ENCODE measurements at regions not wholly inside any gene's neighbourhood (a gene's known extent, or its start where the extent isn't known, plus 50 kb on each side); places are given as distances from the start of the nearest gene placed in this dataset.

- H3K4me3 ChIP-seq (ENCODE audit: low read depth, low read length): no peak overlapping the region
- no peak overlapping the region for H3K9ac ChIP-seq (ENCODE audit: low read depth, low read length)
- H3K4me1 ChIP-seq (ENCODE audit: control insufficient read depth, insufficient read depth, low read length): peaks cover 36% of the 10 kb centered on the region
- no peaks in the 10 kb centered on the region for H3K9me3 ChIP-seq (ENCODE audit: control insufficient read depth, insufficient read depth, low read length)
- no peaks in the 10 kb centered on the region for H3K27me3 ChIP-seq (ENCODE audit: control insufficient read depth, insufficient read depth, low read length)
- no peaks in the 10 kb centered on the region for H3K36me3 ChIP-seq (ENCODE audit: control insufficient read depth, insufficient read depth, low read length)
Measured at GRCh38 chr3:72390841-72391240, 457.4 kb downstream of the SHQ1 start.

- Histone ChIP-seq H3K27me3 (ENCODE audit: control insufficient read depth, insufficient read depth, low read length) (no peaks in the 10 kb centered on the region), H3K4me3 (ENCODE audit: low read depth, low read length) (no peak overlapping the region), H3K9ac (ENCODE audit: low read depth, low read length) (no peak overlapping the region), H3K9me3 (ENCODE audit: control insufficient read depth, insufficient read depth, low read length) (no peaks in the 10 kb centered on the region), H3K36me3 (ENCODE audit: control insufficient read depth, insufficient read depth, low read length) (no peaks in the 10 kb centered on the region), H3K4me1 (ENCODE audit: control insufficient read depth, insufficient read depth, low read length) (peaks cover 53% of the 10 kb centered on the region)
Measured at GRCh38 chr3:72388644-72389043, 459.6 kb downstream of the SHQ1 start.

GRCh38 chr3:72388117-72388516, 460.1 kb downstream of the SHQ1 start:
- Histone ChIP-seq H3K9me3 (ENCODE audit: control insufficient read depth, insufficient read depth, low read length) (no peaks in the 10 kb centered on the region), H3K9ac (ENCODE audit: low read depth, low read length) (no peak overlapping the region), H3K27me3 (ENCODE audit: control insufficient read depth, insufficient read depth, low read length) (no peaks in the 10 kb centered on the region), H3K4me1 (ENCODE audit: control insufficient read depth, insufficient read depth, low read length) (peaks cover 58% of the 10 kb centered on the region), H3K36me3 (ENCODE audit: control insufficient read depth, insufficient read depth, low read length) (no peaks in the 10 kb centered on the region), H3K4me3 (ENCODE audit: low read depth, low read length) (no peak overlapping the region)

- no peaks in the 10 kb centered on the region for H3K36me3 ChIP-seq (ENCODE audit: control insufficient read depth, insufficient read depth, low read length)
- H3K4me3 ChIP-seq (ENCODE audit: low read depth, low read length): no peak overlapping the region
- no peaks in the 10 kb centered on the region for H3K27me3 ChIP-seq (ENCODE audit: control insufficient read depth, insufficient read depth, low read length)
- H3K4me1 ChIP-seq (ENCODE audit: control insufficient read depth, insufficient read depth, low read length): peaks cover 70% of the 10 kb centered on the region
- no peaks in the 10 kb centered on the region for H3K9me3 ChIP-seq (ENCODE audit: control insufficient read depth, insufficient read depth, low read length)
- H3K9ac ChIP-seq (ENCODE audit: low read depth, low read length): no peak overlapping the region
Measured at GRCh38 chr3:72386327-72387000, 461.8 kb downstream of the SHQ1 start.

- Histone ChIP-seq H3K4me1 (ENCODE audit: control insufficient read depth, insufficient read depth, low read length) (peaks cover 67% of the 10 kb centered on the region), H3K4me3 (ENCODE audit: low read depth, low read length) (no peak overlapping the region), H3K9me3 (ENCODE audit: control insufficient read depth, insufficient read depth, low read length) (no peaks in the 10 kb centered on the region), H3K27me3 (ENCODE audit: control insufficient read depth, insufficient read depth, low read length) (no peaks in the 10 kb centered on the region), H3K36me3 (ENCODE audit: control insufficient read depth, insufficient read depth, low read length) (no peaks in the 10 kb centered on the region), H3K9ac (ENCODE audit: low read depth, low read length) (no peak overlapping the region)
Measured at GRCh38 chr3:72385167-72385566, 463.1 kb downstream of the SHQ1 start.

GRCh38 chr3:72384602-72385001, 463.6 kb downstream of the SHQ1 start:
- Histone ChIP-seq H3K27me3 (ENCODE audit: control insufficient read depth, insufficient read depth, low read length) (no peaks in the 10 kb centered on the region), H3K9me3 (ENCODE audit: control insufficient read depth, insufficient read depth, low read length) (no peaks in the 10 kb centered on the region), H3K36me3 (ENCODE audit: control insufficient read depth, insufficient read depth, low read length) (no peaks in the 10 kb centered on the region), H3K9ac (ENCODE audit: low read depth, low read length) (no peak overlapping the region), H3K4me3 (ENCODE audit: low read depth, low read length) (no peak overlapping the region), H3K4me1 (ENCODE audit: control insufficient read depth, insufficient read depth, low read length) (peaks cover 67% of the 10 kb centered on the region)

- Histone ChIP-seq H3K27me3 (ENCODE audit: control insufficient read depth, insufficient read depth, low read length) (no peaks in the 10 kb centered on the region), H3K9me3 (ENCODE audit: control insufficient read depth, insufficient read depth, low read length) (no peaks in the 10 kb centered on the region), H3K4me1 (ENCODE audit: control insufficient read depth, insufficient read depth, low read length) (peaks cover 70% of the 10 kb centered on the region), H3K9ac (ENCODE audit: low read depth, low read length) (no peak overlapping the region), H3K36me3 (ENCODE audit: control insufficient read depth, insufficient read depth, low read length) (no peaks in the 10 kb centered on the region), H3K4me3 (ENCODE audit: low read depth, low read length) (no peak overlapping the region)
Measured at GRCh38 chr3:72383883-72384282, 464.4 kb downstream of the SHQ1 start.

GRCh38 chr3:72383230-72383629, 465.0 kb downstream of the SHQ1 start:
- Histone ChIP-seq H3K4me1 (ENCODE audit: control insufficient read depth, insufficient read depth, low read length) (peaks cover 68% of the 10 kb centered on the region), H3K9ac (ENCODE audit: low read depth, low read length) (no peak overlapping the region)

GRCh38 chr3:72382460-72382859, 465.8 kb downstream of the SHQ1 start:
- Histone ChIP-seq H3K36me3 (ENCODE audit: control insufficient read depth, insufficient read depth, low read length) (peaks cover 8% of the 10 kb centered on the region), H3K9ac (ENCODE audit: low read depth, low read length) (no peak overlapping the region), H3K27me3 (ENCODE audit: control insufficient read depth, insufficient read depth, low read length) (no peaks in the 10 kb centered on the region), H3K4me1 (ENCODE audit: control insufficient read depth, insufficient read depth, low read length) (peaks cover 66% of the 10 kb centered on the region), H3K4me3 (ENCODE audit: low read depth, low read length) (no peak overlapping the region), H3K9me3 (ENCODE audit: control insufficient read depth, insufficient read depth, low read length) (no peaks in the 10 kb centered on the region)

More at GRCh38 chr3:72383230-72383629, 465.0 kb downstream of the SHQ1 start:
- Histone ChIP-seq H3K27me3 (ENCODE audit: control insufficient read depth, insufficient read depth, low read length) (no peaks in the 10 kb centered on the region), H3K4me3 (ENCODE audit: low read depth, low read length) (no peak overlapping the region), H3K9me3 (ENCODE audit: control insufficient read depth, insufficient read depth, low read length) (no peaks in the 10 kb centered on the region), H3K36me3 (ENCODE audit: control insufficient read depth, insufficient read depth, low read length) (peaks cover 5% of the 10 kb centered on the region)

- Histone ChIP-seq H3K9me3 (ENCODE audit: control insufficient read depth, insufficient read depth, low read length) (no peaks in the 10 kb centered on the region), H3K4me1 (ENCODE audit: control insufficient read depth, insufficient read depth, low read length) (peaks cover 64% of the 10 kb centered on the region)
Measured at GRCh38 chr3:72381584-72381983, 466.7 kb downstream of the SHQ1 start.

GRCh38 chr3:72380711-72381493, 467.3 kb downstream of the SHQ1 start:
- Histone ChIP-seq H3K9ac (ENCODE audit: low read depth, low read length) (no peak overlapping the region), H3K4me1 (ENCODE audit: control insufficient read depth, insufficient read depth, low read length) (peaks cover 61% of the 10 kb centered on the region), H3K9me3 (ENCODE audit: control insufficient read depth, insufficient read depth, low read length) (no peaks in the 10 kb centered on the region), H3K4me3 (ENCODE audit: low read depth, low read length) (no peak overlapping the region), H3K27me3 (ENCODE audit: control insufficient read depth, insufficient read depth, low read length) (no peaks in the 10 kb centered on the region), H3K36me3 (ENCODE audit: control insufficient read depth, insufficient read depth, low read length) (peaks cover 8% of the 10 kb centered on the region)

More at GRCh38 chr3:72381584-72381983, 466.7 kb downstream of the SHQ1 start:
- no peaks in the 10 kb centered on the region for H3K27me3 ChIP-seq (ENCODE audit: control insufficient read depth, insufficient read depth, low read length)
- peaks cover 8% of the 10 kb centered on the region for H3K36me3 ChIP-seq (ENCODE audit: control insufficient read depth, insufficient read depth, low read length)
- H3K9ac ChIP-seq (ENCODE audit: low read depth, low read length): no peak overlapping the region
- no peak overlapping the region for H3K4me3 ChIP-seq (ENCODE audit: low read depth, low read length)

- H3K36me3 ChIP-seq (ENCODE audit: control insufficient read depth, insufficient read depth, low read length): peaks cover 8% of the 10 kb centered on the region
- peaks cover 66% of the 10 kb centered on the region for H3K4me1 ChIP-seq (ENCODE audit: control insufficient read depth, insufficient read depth, low read length)
- H3K9ac ChIP-seq (ENCODE audit: low read depth, low read length): no peak overlapping the region
- H3K9me3 ChIP-seq (ENCODE audit: control insufficient read depth, insufficient read depth, low read length): no peaks in the 10 kb centered on the region
- H3K27me3 ChIP-seq (ENCODE audit: control insufficient read depth, insufficient read depth, low read length): no peaks in the 10 kb centered on the region
- H3K4me3 ChIP-seq (ENCODE audit: low read depth, low read length): no peak overlapping the region
Measured at GRCh38 chr3:72380193-72380592, 468.1 kb downstream of the SHQ1 start.
